ENCODE measurements at regions not wholly inside any gene's neighbourhood (a gene's known extent, or its start where the extent isn't known, plus 50 kb on each side); places are given as distances from the start of the nearest gene placed in this dataset.

- TF ChIP-seq, protein P1, sequence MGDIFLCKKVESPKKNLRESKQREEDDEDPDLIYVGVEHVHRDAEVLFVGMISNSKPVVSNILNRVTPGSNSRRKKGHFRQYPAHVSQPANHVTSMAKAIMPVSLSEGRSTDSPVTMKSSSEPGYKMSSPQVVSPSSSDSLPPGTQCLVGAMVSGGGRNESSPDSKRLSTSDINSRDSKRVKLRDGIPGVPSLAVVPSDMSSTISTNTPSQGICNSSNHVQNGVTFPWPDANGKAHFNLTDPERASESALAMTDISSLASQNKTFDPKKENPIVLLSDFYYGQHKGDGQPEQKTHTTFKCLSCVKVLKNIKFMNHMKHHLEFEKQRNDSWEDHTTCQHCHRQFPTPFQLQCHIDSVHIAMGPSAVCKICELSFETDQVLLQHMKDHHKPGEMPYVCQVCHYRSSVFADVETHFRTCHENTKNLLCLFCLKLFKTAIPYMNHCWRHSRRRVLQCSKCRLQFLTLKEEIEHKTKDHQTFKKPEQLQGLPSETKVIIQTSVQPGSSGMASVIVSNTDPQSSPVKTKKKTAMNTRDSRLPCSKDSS (IDR thresholded peaks at IDR 0.05; ENCODE audit: low read depth, partially characterized antibody), result no peak
- TF ChIP-seq MEF2D (tag; conservative IDR thresholded peaks at IDR 0.05; ENCODE audit: low read depth) (peak; percentile 89), ZNF740 (CRISPR knock-in tag; IDR thresholded peaks at IDR 0.05) (no peak), ZNF740 (tag; IDR thresholded peaks at IDR 0.05) (no peak), RREB1 (CRISPR knock-in tag; IDR thresholded peaks at IDR 0.05) (no peak), E2F4 (CRISPR knock-in tag; IDR thresholded peaks at IDR 0.05; ENCODE audit: low read depth) (no peak), MLX (CRISPR knock-in tag; conservative IDR thresholded peaks at IDR 0.05) (no peak), HLTF (IDR thresholded peaks at IDR 0.05) (no peak), RUNX1 (IDR thresholded peaks at IDR 0.05; ENCODE audit: low read depth) (no peak), CREB1 (IDR thresholded peaks at IDR 0.05) (no peak), CREB1 (CRISPR knock-in tag; IDR thresholded peaks at IDR 0.05) (no peak), HNRNPL (IDR thresholded peaks at IDR 0.05; ENCODE audit: low read depth, low read length) (no peak), SMAD4 (CRISPR knock-in tag; conservative IDR thresholded peaks at IDR 0.05) (no peak), GTF2A2 (tag; IDR thresholded peaks at IDR 0.05) (no peak), ZNF778 (CRISPR knock-in tag; IDR thresholded peaks at IDR 0.05) (no peak), OTX1 (CRISPR knock-in tag; IDR thresholded peaks at IDR 0.05) (no peak), CREM (IDR thresholded peaks at IDR 0.05; ENCODE audit: low read depth) (peak; percentile 61), SIX5 (IDR thresholded peaks at IDR 0.05; ENCODE audit: borderline replicate concordance in 1 of 2, insufficient read depth in 1 of 2, low read depth in 1 of 2, low read length in 2 of 2) (no peak), ZNF586 (CRISPR knock-in tag; conservative IDR thresholded peaks at IDR 0.05) (no peak), ZNF324 (CRISPR knock-in tag; IDR thresholded peaks at IDR 0.05) (no peak), HNRNPK (IDR thresholded peaks at IDR 0.05; ENCODE audit: low read depth, low read length, poor library complexity, severe bottlenecking) (no peak)
Observed at GRCh38 chr4:183029365-183029764, 69.7 kb upstream of the WWC2 start (continued).

All from K562 (cell line).